ENCODE measurements at regions not wholly inside any gene's neighbourhood (a gene's known extent, or its start where the extent isn't known, plus 50 kb on each side); places are given as distances from the start of the nearest gene placed in this dataset.

GRCh38 chr4:95715830-95716229 is 124.1 kb upstream of the PDHA2 start:
- no peak overlapping the region for H3K4me3 ChIP-seq (ENCODE audit: low read length)
- no peak for DNase-seq (ENCODE audit: low read depth)
- TF ChIP-seq CTCF (conservative IDR thresholded peaks at IDR 0.05; ENCODE audit: low read depth, low read length), result no peak

DNA sequence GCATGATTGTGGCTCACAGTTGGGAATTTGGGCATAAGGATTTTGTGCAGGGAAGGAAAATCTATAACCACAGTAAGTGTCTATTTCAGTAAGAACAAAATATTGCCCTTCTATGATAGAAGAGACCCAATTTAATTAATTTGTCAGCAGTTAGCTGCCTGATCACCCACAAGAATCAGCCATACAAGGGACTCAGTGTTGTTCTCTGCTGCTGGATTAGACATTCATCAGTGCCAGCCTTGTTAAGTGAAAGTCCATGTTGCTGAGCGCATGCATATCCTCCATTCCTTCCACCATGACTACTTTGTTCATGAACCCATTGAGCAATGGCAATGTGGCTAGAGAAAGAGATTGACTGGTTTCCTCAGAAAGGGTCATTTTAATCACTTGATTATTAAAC is 125.3 kb upstream of the PDHA2 start:
- no peak overlapping the region for H3K4me3 ChIP-seq (ENCODE audit: low read length)
- no peak for DNase-seq (ENCODE audit: low read depth)
- no peak for TF ChIP-seq CTCF (conservative IDR thresholded peaks at IDR 0.05; ENCODE audit: low read depth, low read length)

GRCh38 chr4:95705323-95705722 is 134.6 kb upstream of the PDHA2 start:
- TF ChIP-seq CTCF (conservative IDR thresholded peaks at IDR 0.05; ENCODE audit: low read depth, low read length), result no peak
- no peak overlapping the region for H3K4me3 ChIP-seq (ENCODE audit: low read length)
- no peak for DNase-seq (ENCODE audit: low read depth)

GRCh38 chr4:95701500-95702170 is 138.3 kb upstream of the PDHA2 start:
- peak; percentile 50 for DNase-seq (ENCODE audit: low read depth)
- no peak overlapping the region for H3K4me3 ChIP-seq (ENCODE audit: low read length)
- TF ChIP-seq CTCF (conservative IDR thresholded peaks at IDR 0.05; ENCODE audit: low read depth, low read length), result no peak

- no peak for DNase-seq (ENCODE audit: low read depth)
- no peak overlapping the region for H3K4me3 ChIP-seq (ENCODE audit: low read length)
- no peak for TF ChIP-seq CTCF (conservative IDR thresholded peaks at IDR 0.05; ENCODE audit: low read depth, low read length)
These were observed 145.5 kb upstream of the PDHA2 start for GRCh38 chr4:95694411-95694810.

- DNase-seq (ENCODE audit: low read depth), result no peak
- H3K4me3 ChIP-seq (ENCODE audit: low read length), result no peak overlapping the region
- peak; percentile 11 for TF ChIP-seq CTCF (conservative IDR thresholded peaks at IDR 0.05; ENCODE audit: low read depth, low read length)
These were observed 144.8 kb upstream of the UNC5C start for GRCh38 chr4:95693594-95693993.

DNA sequence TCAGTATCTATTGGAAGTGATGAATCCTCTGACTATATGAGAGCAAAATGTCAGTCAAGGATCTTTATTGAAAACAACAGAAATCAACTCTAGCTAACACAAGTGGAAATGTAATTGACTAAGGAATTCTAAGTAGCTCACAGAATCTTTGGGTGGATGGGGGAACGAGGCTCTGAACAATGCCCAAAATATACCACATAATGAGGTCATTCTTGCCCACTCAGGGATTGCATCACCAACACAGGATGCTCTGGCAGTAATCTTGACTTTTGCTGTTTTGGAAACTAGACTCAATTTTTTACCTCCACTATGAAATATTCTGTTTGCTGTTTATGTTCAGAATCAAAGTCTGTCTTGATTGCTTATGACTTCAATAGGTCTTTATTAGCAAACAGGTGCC is 127.4 kb upstream of the UNC5C start:
- H3K4me3 ChIP-seq (ENCODE audit: low read length), result no peak overlapping the region
- DNase-seq (ENCODE audit: low read depth), result no peak
- TF ChIP-seq CTCF (conservative IDR thresholded peaks at IDR 0.05; ENCODE audit: low read depth, low read length), result no peak

Measured in retinal pigment epithelial cell (primary cell).